HG03439 (cell line): ENCODE measurements at regions not wholly inside any gene's neighbourhood (a gene's known extent, or its start where the extent isn't known, plus 50 kb on each side); places are given as distances from the start of the nearest gene placed in this dataset.
"Not testable (repeated sequence)": the region's sequence is repeated elsewhere in the genome, so short reads cannot be mapped to it uniquely, and the experiment has no call there.

ENCODE experiments used
- ATAC-seq: cut with Tn5 transposase; IDR thresholded peaks from one replicate; pipeline ENCODE4 v1.9.1; 2021; ENCODE audit warnings: mild to moderate bottlenecking, moderate library complexity; ENCODE audit not compliant: unreplicated experiment

GRCh38 chr11:36775130-36775529 lies 177.1 kb upstream of the RAG2 start:
- no peak for ATAC-seq

- no peak for ATAC-seq
Measured at GRCh38 chr11:36774603-36775002, 176.6 kb upstream of the RAG2 start.

- ATAC-seq, result no peak
Measured at GRCh38 chr11:36763187-36763586, 165.2 kb upstream of the RAG2 start.

GRCh38 chr11:36757075-36757474 lies 159.0 kb upstream of the RAG2 start:
- ATAC-seq, result no peak

- no peak for ATAC-seq
Measured at GRCh38 chr11:36753960-36754359, 155.9 kb upstream of the RAG2 start.

- ATAC-seq, result no peak
Measured at GRCh38 chr11:36751996-36752395, 154.0 kb upstream of the RAG2 start.

- ATAC-seq, result no peak
Measured at GRCh38 chr11:36751335-36751781, 153.3 kb upstream of the RAG2 start.

- ATAC-seq, result no peak
Measured at GRCh38 chr11:36750349-36750748, 152.3 kb upstream of the RAG2 start.

- ATAC-seq, result no peak
Measured at GRCh38 chr11:36748836-36749235, 150.8 kb upstream of the RAG2 start.

GRCh38 chr11:36746886-36747710 lies 149.1 kb upstream of the RAG2 start:
- ATAC-seq, result peak; percentile 96

GRCh38 chr11:36744375-36745168 lies 146.5 kb upstream of the RAG2 start:
- no peak for ATAC-seq

GRCh38 chr11:36743039-36743438 lies 145.0 kb upstream of the RAG2 start:
- peak; percentile 65 for ATAC-seq

- ATAC-seq, result no peak
Measured at GRCh38 chr11:36741515-36741914, 143.5 kb upstream of the RAG2 start.

- ATAC-seq, result no peak
Measured at GRCh38 chr11:36738292-36738861, 140.3 kb upstream of the RAG2 start.

- ATAC-seq, result no peak
Measured at GRCh38 chr11:36736103-36736502, 138.1 kb upstream of the RAG2 start.

GRCh38 chr11:36733721-36734120 lies 135.7 kb upstream of the RAG2 start:
- ATAC-seq, result not testable (repeated sequence)

- ATAC-seq, result no peak
Measured at GRCh38 chr11:36730761-36731160, 132.7 kb upstream of the RAG2 start.

- no peak for ATAC-seq
Measured at GRCh38 chr11:36729825-36730224, 131.8 kb upstream of the RAG2 start.

GRCh38 chr11:36726420-36726819 lies 128.4 kb upstream of the RAG2 start:
- no peak for ATAC-seq

GRCh38 chr11:36724742-36725385 lies 126.8 kb upstream of the RAG2 start:
- ATAC-seq, result no peak

- ATAC-seq, result no peak
Measured at GRCh38 chr11:36722421-36722820, 124.4 kb upstream of the RAG2 start.
